ENCODE measurements at regions not wholly inside any gene's neighbourhood (a gene's known extent, or its start where the extent isn't known, plus 50 kb on each side); places are given as distances from the start of the nearest gene placed in this dataset.

- 90 to 91% methylated on average over 2 of the region's 2 CpGs for WGBS, 2 experiments (ENCODE audit: insufficient coverage in 1 of 2, insufficient read length in 1 of 2)
- Histone ChIP-seq H3K4me1 (ENCODE audit: control insufficient read depth, insufficient read depth, low read length) (no peaks in the 10 kb centered on the region), H3K9me3 (ENCODE audit: control insufficient read depth, low read length) (peaks cover 7% of the 10 kb centered on the region), H3K27ac (ENCODE audit: low read depth, low read length) (no peak overlapping the region), H3K9ac (ENCODE audit: extremely low read depth, low read length, poor library complexity, severe bottlenecking) (no peak overlapping the region), H3K27me3 (ENCODE audit: control insufficient read depth, insufficient read depth, low read length, poor library complexity, severe bottlenecking) (no peaks in the 10 kb centered on the region), H3K4me3 (ENCODE audit: low read length) (no peak overlapping the region), H3K36me3 (ENCODE audit: control insufficient read depth, insufficient read depth, low read length) (peaks cover 39% of the 10 kb centered on the region)
- Mint-ChIP-seq H3K4me1 (peaks cover 27% of the 10 kb centered on the region), H3K9me3 (peaks cover 3% of the 10 kb centered on the region), H3K27me3 (ENCODE audit: insufficient read depth) (no peaks in the 10 kb centered on the region), H3K36me3 (ENCODE audit: low read depth) (peaks cover 18% of the 10 kb centered on the region), H3K4me3 (no peak overlapping the region), H3K27ac (peak overlapping the region; percentile 2)
- no peak for TF ChIP-seq CTCF (conservative IDR thresholded peaks at IDR 0.05)
- DNase-seq, result no peak
Measured at GRCh38 chr6:22001396-22002027, 295.3 kb downstream of the PRL start.

GRCh38 chr6:22003287-22003686, 293.5 kb downstream of the PRL start:
- peak overlapping the region; percentile 45 for H3K27ac Mint-ChIP-seq

GRCh38 chr6:22006795-22007194, 290.0 kb downstream of the PRL start:
- H3K4me3 Mint-ChIP-seq, result no peak overlapping the region
- no peak overlapping the region for H3K27ac Mint-ChIP-seq
- Histone ChIP-seq H3K27ac (ENCODE audit: low read depth, low read length) (no peak overlapping the region), H3K27me3 (ENCODE audit: control insufficient read depth, insufficient read depth, low read length, poor library complexity, severe bottlenecking) (no peaks in the 10 kb centered on the region), H3K4me1 (ENCODE audit: control insufficient read depth, insufficient read depth, low read length) (no peaks in the 10 kb centered on the region), H3K36me3 (ENCODE audit: control insufficient read depth, insufficient read depth, low read length) (peaks cover 40% of the 10 kb centered on the region), H3K9me3 (ENCODE audit: control insufficient read depth, low read length) (peaks cover 12% of the 10 kb centered on the region), H3K9ac (ENCODE audit: extremely low read depth, low read length, poor library complexity, severe bottlenecking) (no peak overlapping the region), H3K4me3 (ENCODE audit: low read length) (no peak overlapping the region)
- WGBS, 2 experiments (ENCODE audit: insufficient coverage in 1 of 2, insufficient read length in 1 of 2), result 80 to 93% methylated on average over 2 to 3 of the region's 3 CpGs
- H3K36me3 Mint-ChIP-seq (ENCODE audit: low read depth), result peaks cover 22% of the 10 kb centered on the region
- H3K9me3 Mint-ChIP-seq, result peaks cover 3% of the 10 kb centered on the region
- peaks cover 2% of the 10 kb centered on the region for H3K4me1 Mint-ChIP-seq
- no peaks in the 10 kb centered on the region for H3K27me3 Mint-ChIP-seq (ENCODE audit: insufficient read depth)
- DNase-seq, result no peak
- no peak for TF ChIP-seq CTCF (conservative IDR thresholded peaks at IDR 0.05)

More at GRCh38 chr6:22003287-22003686, 293.5 kb downstream of the PRL start:
- Histone ChIP-seq H3K9ac (ENCODE audit: extremely low read depth, low read length, poor library complexity, severe bottlenecking) (no peak overlapping the region), H3K4me3 (ENCODE audit: low read length) (no peak overlapping the region), H3K4me1 (ENCODE audit: control insufficient read depth, insufficient read depth, low read length) (no peaks in the 10 kb centered on the region), H3K27me3 (ENCODE audit: control insufficient read depth, insufficient read depth, low read length, poor library complexity, severe bottlenecking) (no peaks in the 10 kb centered on the region), H3K36me3 (ENCODE audit: control insufficient read depth, insufficient read depth, low read length) (peaks cover 48% of the 10 kb centered on the region), H3K9me3 (ENCODE audit: control insufficient read depth, low read length) (peaks cover 12% of the 10 kb centered on the region), H3K27ac (ENCODE audit: low read depth, low read length) (peak overlapping the region; percentile 3)
- Mint-ChIP-seq H3K36me3 (ENCODE audit: low read depth) (peaks cover 24% of the 10 kb centered on the region), H3K9me3 (peaks cover 3% of the 10 kb centered on the region), H3K4me3 (no peak overlapping the region), H3K4me1 (peaks cover 15% of the 10 kb centered on the region), H3K27me3 (ENCODE audit: insufficient read depth) (no peaks in the 10 kb centered on the region)
- DNase-seq, result no peak
- 85 to 92% methylated on average over 2 to 3 of the region's 3 CpGs for WGBS, 2 experiments (ENCODE audit: insufficient coverage in 1 of 2, insufficient read length in 1 of 2)
- no peak for TF ChIP-seq CTCF (conservative IDR thresholded peaks at IDR 0.05)

All from endodermal cell (in vitro differentiated cells).